ENCODE measurements at regions not wholly inside any gene's neighbourhood (a gene's known extent, or its start where the extent isn't known, plus 50 kb on each side); places are given as distances from the start of the nearest gene placed in this dataset.
"Not testable (repeated sequence)": the region's sequence is repeated elsewhere in the genome, so short reads cannot be mapped to it uniquely, and the experiment has no call there.

DNA sequence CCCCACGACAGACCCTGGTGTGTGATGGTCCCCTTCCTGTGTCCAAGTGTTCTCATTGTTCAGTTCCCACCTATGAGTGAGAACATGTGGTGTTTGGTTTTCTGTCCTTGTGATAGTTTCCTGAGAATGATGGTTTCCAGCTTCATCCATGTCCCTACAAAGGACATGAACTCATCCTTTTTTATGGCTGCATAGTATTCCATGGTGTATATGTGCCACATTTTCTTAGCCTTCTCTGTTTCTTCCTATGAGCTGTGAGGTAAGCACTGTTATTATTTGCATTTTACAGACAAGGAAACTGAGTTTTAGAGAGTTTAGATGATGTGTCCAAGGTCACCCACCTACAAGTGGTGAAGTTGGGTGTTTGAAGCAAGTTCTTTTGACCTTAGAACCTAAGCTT, 51.1 kb upstream of the BNC1 start:
- BruUV-seq (replicated peaks); H3K36me3 ChIP-seq (ENCODE audit: low read depth); H3F3A ChIP-seq (ENCODE audit: insufficient read depth, low read depth); H3K4me1 ChIP-seq (replicated peaks; ENCODE audit: insufficient read depth); POLR2A ChIA-PET (ENCODE audit: unreplicated experiment); H4K20me1 ChIP-seq (ENCODE audit: insufficient read depth); DNase-seq; H3K4me2 ChIP-seq; H3K79me2 ChIP-seq (ENCODE audit: low read depth); H2AFZ ChIP-seq; H3K9me2 ChIP-seq (ENCODE audit: insufficient read depth); intact Hi-C loops (cut with micrococcal nuclease; ENCODE audit: unreplicated experiment); CTCF ChIA-PET; H3K27ac ChIP-seq; H3K27me3 ChIP-seq (ENCODE audit: insufficient read depth, low read depth); H3K9me3 ChIP-seq (ENCODE audit: insufficient read depth, low read depth); H3K4me3 ChIP-seq: not testable (repeated sequence)

DNA sequence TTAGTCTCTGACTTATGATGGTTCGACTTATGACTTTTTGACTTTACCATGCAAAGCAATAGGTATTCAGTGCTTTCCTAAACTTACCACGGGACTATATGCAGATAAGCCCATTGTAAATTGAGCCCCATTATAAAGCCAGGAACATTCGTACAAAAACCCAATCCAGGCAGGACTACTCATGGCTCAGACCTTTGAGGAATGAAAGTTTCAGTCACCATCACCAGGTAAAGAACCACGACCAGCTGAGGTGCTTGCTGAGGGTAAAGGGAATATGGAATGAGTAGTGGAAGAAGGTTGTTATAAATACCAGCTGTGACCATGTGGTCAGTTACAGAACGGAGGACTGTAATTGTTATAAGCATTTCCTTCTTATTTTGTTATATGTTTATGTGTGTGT, 54.9 kb upstream of the BNC1 start:
- ChIA-PET CTCF (no interaction called here), POLR2A (ENCODE audit: unreplicated experiment) (no interaction called here)
- Histone ChIP-seq H3K4me2 (no peak overlapping the region), H3K36me3 (ENCODE audit: low read depth) (no peaks in the 10 kb centered on the region), H3K27me3 (ENCODE audit: insufficient read depth, low read depth) (no peaks in the 10 kb centered on the region), H3K4me3 (no peak overlapping the region), H2AFZ (no peak overlapping the region), H3K4me1 (replicated peaks; ENCODE audit: insufficient read depth) (no peaks in the 10 kb centered on the region), H3K9me3 (ENCODE audit: insufficient read depth, low read depth) (no peaks in the 10 kb centered on the region), H3K79me2 (ENCODE audit: low read depth) (no peaks in the 10 kb centered on the region), H3F3A (ENCODE audit: insufficient read depth, low read depth) (no peaks in the 10 kb centered on the region), H3K9me2 (ENCODE audit: insufficient read depth) (no peaks in the 10 kb centered on the region), H3K27ac (no peak overlapping the region), H4K20me1 (ENCODE audit: insufficient read depth) (no peaks in the 10 kb centered on the region)
- no peak for DNase-seq
- intact Hi-C loops (cut with micrococcal nuclease; ENCODE audit: unreplicated experiment): no loop called here
- TF ChIP-seq EZH2 (IDR thresholded peaks at IDR 0.05; ENCODE audit: low read depth): no peak
- TF ChIP-seq, protein P1, sequence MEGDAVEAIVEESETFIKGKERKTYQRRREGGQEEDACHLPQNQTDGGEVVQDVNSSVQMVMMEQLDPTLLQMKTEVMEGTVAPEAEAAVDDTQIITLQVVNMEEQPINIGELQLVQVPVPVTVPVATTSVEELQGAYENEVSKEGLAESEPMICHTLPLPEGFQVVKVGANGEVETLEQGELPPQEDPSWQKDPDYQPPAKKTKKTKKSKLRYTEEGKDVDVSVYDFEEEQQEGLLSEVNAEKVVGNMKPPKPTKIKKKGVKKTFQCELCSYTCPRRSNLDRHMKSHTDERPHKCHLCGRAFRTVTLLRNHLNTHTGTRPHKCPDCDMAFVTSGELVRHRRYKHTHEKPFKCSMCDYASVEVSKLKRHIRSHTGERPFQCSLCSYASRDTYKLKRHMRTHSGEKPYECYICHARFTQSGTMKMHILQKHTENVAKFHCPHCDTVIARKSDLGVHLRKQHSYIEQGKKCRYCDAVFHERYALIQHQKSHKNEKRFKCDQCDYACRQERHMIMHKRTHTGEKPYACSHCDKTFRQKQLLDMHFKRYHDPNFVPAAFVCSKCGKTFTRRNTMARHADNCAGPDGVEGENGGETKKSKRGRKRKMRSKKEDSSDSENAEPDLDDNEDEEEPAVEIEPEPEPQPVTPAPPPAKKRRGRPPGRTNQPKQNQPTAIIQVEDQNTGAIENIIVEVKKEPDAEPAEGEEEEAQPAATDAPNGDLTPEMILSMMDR (conservative IDR thresholded peaks at IDR 0.05): no peak
- BruUV-seq (replicated peaks): no TSS peak

DNA sequence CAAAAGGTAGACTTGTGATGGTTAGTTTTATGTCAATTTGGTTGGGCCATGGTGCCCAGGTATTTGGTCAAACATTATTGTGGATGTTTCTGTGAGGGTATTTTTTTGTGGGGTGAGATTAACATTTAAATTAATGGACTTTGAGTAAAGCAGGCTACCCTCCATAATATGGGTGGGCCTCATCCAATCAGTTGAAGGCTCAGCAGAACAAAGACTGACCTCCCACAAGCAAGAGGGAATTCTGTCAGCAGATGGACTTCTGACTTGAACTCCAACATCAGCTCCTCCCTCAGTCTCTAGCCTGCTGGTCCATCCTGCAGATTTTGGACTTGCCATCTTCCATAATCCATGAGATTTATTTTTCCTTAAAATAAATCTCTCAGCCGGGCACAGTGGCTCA, 55.6 kb upstream of the BNC1 start:
- Histone ChIP-seq H3K9me2 (ENCODE audit: insufficient read depth) (no peaks in the 10 kb centered on the region), H3K4me1 (replicated peaks; ENCODE audit: insufficient read depth) (no peaks in the 10 kb centered on the region), H3K79me2 (ENCODE audit: low read depth) (no peaks in the 10 kb centered on the region), H2AFZ (no peak overlapping the region), H3K36me3 (ENCODE audit: low read depth) (no peaks in the 10 kb centered on the region), H3K4me2 (no peak overlapping the region), H3K9me3 (ENCODE audit: insufficient read depth, low read depth) (no peaks in the 10 kb centered on the region), H3K27me3 (ENCODE audit: insufficient read depth, low read depth) (no peaks in the 10 kb centered on the region), H3F3A (ENCODE audit: insufficient read depth, low read depth) (no peaks in the 10 kb centered on the region), H3K27ac (no peak overlapping the region), H3K4me3 (no peak overlapping the region), H4K20me1 (ENCODE audit: insufficient read depth) (no peaks in the 10 kb centered on the region)
- ChIA-PET POLR2A (ENCODE audit: unreplicated experiment) (no interaction called here), CTCF (no interaction called here)
- TF ChIP-seq, protein P1 (conservative IDR thresholded peaks at IDR 0.05): no peak
- TF ChIP-seq EZH2 (IDR thresholded peaks at IDR 0.05; ENCODE audit: low read depth): no peak
- no peak for DNase-seq
- intact Hi-C loops (cut with micrococcal nuclease; ENCODE audit: unreplicated experiment): no loop called here
- BruUV-seq (replicated peaks): no TSS peak

DNA sequence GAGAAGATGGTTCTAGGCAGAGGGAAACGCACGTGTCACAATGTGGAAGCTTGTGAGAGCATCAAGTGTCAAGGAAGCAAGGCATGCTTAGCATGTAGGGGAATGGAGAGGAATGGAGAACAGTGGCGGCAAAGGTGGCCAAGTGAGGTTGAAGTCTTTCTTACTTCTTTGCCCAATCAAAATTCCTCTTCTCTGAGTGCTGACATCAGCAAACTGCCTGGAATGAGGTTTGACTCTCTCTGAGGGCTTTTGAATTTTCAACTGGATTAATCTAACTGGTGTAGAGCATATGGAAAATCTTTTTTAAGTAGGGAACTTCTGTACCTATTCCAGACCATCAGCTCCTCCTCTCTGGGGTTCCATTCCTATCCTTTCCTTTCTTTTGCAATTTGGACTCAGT, 61.9 kb upstream of the BNC1 start:
- Histone ChIP-seq H3K27ac (no peak overlapping the region), H4K20me1 (ENCODE audit: insufficient read depth) (no peaks in the 10 kb centered on the region), H3K4me1 (replicated peaks; ENCODE audit: insufficient read depth) (peaks cover 3% of the 10 kb centered on the region; the same call in 1 of the 2 replicates), H2AFZ (no peak overlapping the region), H3K9me2 (ENCODE audit: insufficient read depth) (no peaks in the 10 kb centered on the region), H3K4me3 (no peak overlapping the region), H3K27me3 (ENCODE audit: insufficient read depth, low read depth) (no peaks in the 10 kb centered on the region), H3K9me3 (ENCODE audit: insufficient read depth, low read depth) (no peaks in the 10 kb centered on the region), H3K36me3 (ENCODE audit: low read depth) (no peaks in the 10 kb centered on the region), H3K4me2 (no peak overlapping the region), H3K79me2 (ENCODE audit: low read depth) (no peaks in the 10 kb centered on the region), H3F3A (ENCODE audit: insufficient read depth, low read depth) (peaks cover 1% of the 10 kb centered on the region; the same call in 1 of the 2 replicates)
- intact Hi-C loops (cut with micrococcal nuclease; ENCODE audit: unreplicated experiment): no loop called here
- ChIA-PET CTCF (no interaction called here), POLR2A (ENCODE audit: unreplicated experiment) (no interaction called here)
- TF ChIP-seq EZH2 (IDR thresholded peaks at IDR 0.05; ENCODE audit: low read depth): no peak
- TF ChIP-seq, protein P1 (conservative IDR thresholded peaks at IDR 0.05): no peak
- no peak for DNase-seq
- no TSS peak for BruUV-seq (replicated peaks)

Data from PC-9 (cell line).